H7 (cell line): ENCODE measurements at regions not wholly inside any gene's neighbourhood (a gene's known extent, or its start where the extent isn't known, plus 50 kb on each side); places are given as distances from the start of the nearest gene placed in this dataset.

Experiments
- DNase-seq: peaks from one replicate; pipeline ENCODE4 v3.0.0; 2012
- H3K27me3 ChIP-seq: 2 replicates; pipeline ENCODE4 v1.6.0; 2011; ENCODE audit warnings: mild to moderate bottlenecking, low read length; ENCODE audit not compliant: control insufficient read depth, insufficient read depth
- H3K36me3 ChIP-seq: replicated peaks from 2 replicates; pipeline ENCODE4 v1.5.1; 2011; ENCODE audit warnings: low read length; ENCODE audit not compliant: control insufficient read depth, insufficient read depth
- H3K4me3 ChIP-seq: 2 replicates; pipeline ENCODE4 v1.5.1; 2011; ENCODE audit warnings: low read depth, mild to moderate bottlenecking, control low read depth, low read length, moderate library complexity; ENCODE audit not compliant: insufficient read depth

DNA sequence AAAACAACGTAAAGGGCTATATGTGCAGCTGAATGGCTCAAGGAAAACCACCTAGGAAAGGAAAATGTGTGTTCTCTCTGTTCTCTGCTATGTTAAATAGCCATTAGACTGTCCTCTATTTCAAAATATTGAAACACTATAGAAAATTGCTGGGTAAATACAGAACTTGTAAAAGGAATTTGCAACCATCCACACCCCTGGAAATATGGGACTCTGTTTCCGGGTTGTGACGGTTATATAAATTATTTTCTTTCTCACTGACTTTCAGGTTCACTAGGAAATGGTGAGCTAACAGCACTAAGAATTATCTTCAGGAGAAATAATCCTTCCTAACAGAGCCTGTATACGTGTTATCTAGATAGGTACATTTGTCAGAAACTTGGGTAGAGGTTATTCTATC is 161.0 kb upstream of the DKK2 start:
- DNase-seq: no peak
- no peak overlapping the region for H3K4me3 ChIP-seq
- H3K27me3 ChIP-seq: no peaks in the 10 kb centered on the region
- no peaks in the 10 kb centered on the region for H3K36me3 ChIP-seq

DNA sequence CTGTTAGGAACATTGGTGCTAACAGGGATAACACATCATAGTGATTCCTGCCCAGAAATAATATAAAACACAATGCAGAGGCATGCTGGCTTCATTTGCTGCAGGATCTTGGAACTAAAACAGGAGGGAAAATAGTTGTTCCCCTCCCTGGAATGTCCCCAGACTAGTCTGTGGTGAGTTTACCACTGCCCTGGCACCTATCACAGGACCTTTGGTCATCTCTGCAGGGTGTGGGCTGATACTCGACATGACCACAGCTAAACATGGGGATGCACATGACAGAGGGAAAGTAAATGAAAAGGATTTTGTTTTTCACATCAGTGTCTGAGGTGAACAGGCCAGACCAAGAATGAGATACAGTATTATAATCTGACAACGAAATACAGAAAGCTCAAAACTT is 160.2 kb upstream of the DKK2 start:
- DNase-seq: no peak
- Histone ChIP-seq H3K27me3 (no peaks in the 10 kb centered on the region), H3K36me3 (no peaks in the 10 kb centered on the region), H3K4me3 (no peak overlapping the region)

DNA sequence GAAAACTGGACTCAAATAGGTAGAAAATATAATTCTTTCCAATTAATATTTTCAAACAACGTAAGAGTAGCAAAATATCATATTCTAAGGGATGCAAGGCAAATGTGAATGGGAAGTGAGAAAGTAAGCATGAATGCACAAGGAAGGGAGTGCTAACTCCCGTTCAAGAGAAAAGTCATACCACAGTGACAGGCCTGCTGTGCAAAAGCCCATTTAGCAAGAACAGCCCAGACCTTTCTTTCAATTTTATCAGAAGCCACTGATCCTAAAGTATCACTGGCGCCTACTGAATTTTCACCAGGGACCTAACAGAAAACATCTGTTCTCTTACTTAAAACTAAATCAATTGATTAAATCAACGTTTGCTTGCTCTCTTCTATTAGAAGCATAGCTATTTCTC is 157.9 kb upstream of the DKK2 start:
- no peak for DNase-seq
- no peaks in the 10 kb centered on the region for H3K36me3 ChIP-seq
- H3K27me3 ChIP-seq: no peaks in the 10 kb centered on the region
- no peak overlapping the region for H3K4me3 ChIP-seq

DNA sequence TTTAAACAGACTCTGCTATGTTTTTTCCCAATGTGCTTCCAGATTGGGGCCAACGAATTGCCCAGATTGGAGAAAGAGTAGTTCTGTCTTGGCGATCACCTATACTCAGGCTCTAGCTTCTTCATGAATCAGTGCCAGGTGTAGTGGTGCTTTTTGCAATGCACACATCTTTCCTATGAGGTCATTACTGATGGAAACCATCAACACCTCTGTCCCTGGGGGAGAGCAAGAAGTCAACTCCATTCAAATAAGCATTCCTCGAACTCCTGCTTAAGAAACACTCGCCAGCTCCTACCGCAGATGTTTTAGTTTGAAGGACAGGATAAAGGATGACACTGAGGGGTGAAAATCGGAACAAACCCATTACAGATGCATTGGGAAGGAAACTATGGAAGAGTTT is 156.5 kb upstream of the DKK2 start:
- H3K4me3 ChIP-seq: no peak overlapping the region
- H3K36me3 ChIP-seq: no peaks in the 10 kb centered on the region
- DNase-seq: no peak
- no peaks in the 10 kb centered on the region for H3K27me3 ChIP-seq

DNA sequence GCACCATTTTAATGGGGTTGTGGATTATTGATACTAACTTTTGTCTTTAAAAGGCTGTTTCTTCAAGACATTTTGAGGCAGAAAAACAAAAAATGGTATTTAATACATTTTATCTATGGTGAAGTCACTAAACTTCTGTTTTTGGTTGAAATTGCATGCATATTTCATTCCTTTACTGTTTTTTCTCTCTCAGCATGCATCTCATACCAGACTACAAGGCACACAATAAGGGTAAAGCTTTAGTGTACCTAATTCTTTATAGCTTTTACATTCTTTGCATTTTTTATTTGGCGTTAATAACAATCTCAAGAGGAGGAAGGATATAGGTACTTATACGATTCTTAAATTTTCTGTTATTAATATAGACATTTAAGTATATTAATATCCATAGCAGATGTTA is 151.0 kb upstream of the DKK2 start:
- no peak for DNase-seq
- no peaks in the 10 kb centered on the region for H3K27me3 ChIP-seq
- no peak overlapping the region for H3K4me3 ChIP-seq
- no peaks in the 10 kb centered on the region for H3K36me3 ChIP-seq

DNA sequence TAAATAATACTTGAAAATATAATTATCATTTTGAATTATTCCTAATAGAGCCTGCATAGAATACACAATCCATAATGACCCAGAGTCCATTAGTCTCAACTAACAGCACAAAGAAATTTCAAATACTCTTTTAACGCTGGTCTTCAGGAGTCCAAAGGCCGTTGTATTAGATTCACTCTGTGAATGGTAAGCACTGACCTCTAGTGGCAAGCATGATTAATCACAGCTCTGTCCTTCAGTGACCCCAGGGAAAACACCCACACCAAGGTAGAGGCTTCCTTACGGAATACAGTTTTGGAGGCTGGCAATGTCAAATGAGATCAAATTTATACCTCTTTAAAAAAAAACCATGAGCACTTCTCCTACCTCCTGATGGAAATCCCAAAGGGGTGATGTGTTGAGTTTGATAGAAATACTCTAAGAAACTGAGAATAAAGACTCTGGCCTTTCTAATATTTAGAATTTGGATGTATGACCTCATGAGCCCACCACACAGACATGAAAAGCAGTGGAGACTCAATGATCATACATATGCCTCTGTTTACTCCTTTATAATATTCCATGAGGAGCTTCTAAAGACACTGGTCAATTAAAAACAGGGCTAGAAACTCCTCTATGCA is 147.2 kb upstream of the DKK2 start:
- H3K4me3 ChIP-seq: no peak overlapping the region
- H3K36me3 ChIP-seq: no peaks in the 10 kb centered on the region
- DNase-seq: peak; percentile 8
- H3K27me3 ChIP-seq: no peaks in the 10 kb centered on the region

DNA sequence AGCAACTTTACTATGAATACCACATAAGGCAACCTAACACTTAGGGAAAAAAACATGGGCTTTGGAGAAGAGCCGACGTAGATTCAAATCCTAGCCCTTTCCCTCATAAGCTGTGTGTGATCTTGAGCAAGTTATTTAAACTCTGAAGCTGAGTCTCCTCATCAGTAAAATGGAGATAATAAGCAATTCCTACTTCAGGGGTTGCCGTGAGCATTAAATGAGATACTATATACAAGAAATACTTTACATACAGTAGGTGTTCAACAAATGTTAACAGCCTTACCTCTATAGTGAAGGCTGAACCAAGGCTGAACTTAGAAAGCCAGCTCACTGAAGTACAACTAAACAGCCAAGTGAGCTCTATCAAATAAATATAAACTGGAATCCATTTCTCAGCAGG is 146.2 kb upstream of the DKK2 start:
- no peak for DNase-seq
- Histone ChIP-seq H3K36me3 (no peaks in the 10 kb centered on the region), H3K4me3 (no peak overlapping the region), H3K27me3 (no peaks in the 10 kb centered on the region)

DNA sequence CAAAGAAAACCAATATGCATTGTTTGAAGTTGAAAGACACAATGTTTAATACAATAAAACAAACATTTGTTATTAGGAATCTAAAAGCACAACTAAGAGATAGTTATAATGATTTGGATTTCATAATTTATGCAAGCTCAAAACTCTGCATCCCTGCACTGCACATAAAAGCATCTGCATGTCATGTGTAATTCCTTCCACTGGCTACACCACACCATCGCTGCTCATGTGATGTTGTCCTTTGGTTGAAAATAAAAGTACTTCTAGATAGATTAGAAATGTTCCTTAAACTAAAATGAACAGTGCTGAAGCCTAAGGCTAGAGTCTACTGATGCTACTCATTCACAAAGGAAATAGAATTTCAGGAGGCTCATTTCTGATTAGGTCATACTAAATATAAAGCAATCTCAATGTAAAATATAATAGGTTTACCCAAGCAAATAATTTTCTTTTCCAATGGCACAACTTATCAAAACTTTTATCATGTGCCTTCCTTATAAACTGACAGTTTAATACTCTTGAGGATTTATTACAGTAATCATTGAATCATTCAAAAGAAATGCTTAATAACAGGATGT is 130.8 kb upstream of the DKK2 start:
- DNase-seq: no peak

DNA sequence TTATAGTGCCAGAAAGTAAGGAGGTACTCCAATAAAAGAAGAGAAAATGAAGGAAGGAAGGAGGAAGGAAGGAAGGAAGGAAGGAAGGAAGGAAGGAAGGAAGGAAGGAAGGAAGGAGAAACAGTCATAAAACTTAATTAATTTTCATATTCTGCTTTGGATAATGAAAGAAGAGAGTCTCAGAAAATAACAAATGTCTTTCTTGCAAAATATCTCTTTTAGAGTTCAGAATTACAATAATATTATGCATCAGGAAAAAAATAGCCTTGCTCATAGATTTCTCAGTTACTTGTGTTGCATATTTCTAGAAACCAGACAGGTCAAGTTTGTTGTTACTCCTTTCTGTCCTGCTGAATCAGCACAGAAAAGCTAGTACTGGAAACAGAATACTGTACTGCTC is 130.1 kb upstream of the DKK2 start:
- Histone ChIP-seq H3K27me3 (no peaks in the 10 kb centered on the region), H3K36me3 (no peaks in the 10 kb centered on the region), H3K4me3 (no peak overlapping the region)
- no peak for DNase-seq

More for the DNA sequence above, 130.8 kb upstream of the DKK2 start:
- H3K36me3 ChIP-seq: no peaks in the 10 kb centered on the region
- no peaks in the 10 kb centered on the region for H3K27me3 ChIP-seq
- no peak overlapping the region for H3K4me3 ChIP-seq

DNA sequence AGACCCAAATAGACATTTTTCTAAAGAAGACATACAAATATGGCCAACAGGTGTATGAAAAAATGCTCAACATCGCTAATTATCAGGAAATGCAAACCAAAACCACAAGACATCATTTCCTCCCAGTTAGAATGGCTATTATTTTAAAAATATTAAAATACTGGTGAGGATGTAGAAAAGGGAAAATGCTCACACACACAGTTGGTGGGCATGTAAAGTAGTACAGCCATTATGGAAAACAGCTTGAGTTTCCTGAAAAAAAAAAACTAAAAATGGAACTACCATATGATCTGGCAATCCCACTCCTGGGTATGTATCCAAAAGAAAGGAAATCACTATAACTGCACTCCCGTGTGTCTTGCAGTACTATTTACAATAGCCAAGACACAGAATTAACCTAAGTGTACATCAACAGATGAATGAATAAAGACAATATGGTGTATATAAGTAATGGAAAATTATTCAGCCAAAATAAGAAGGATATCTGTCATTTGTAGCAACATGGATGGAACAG is 128.9 kb upstream of the DKK2 start:
- Histone ChIP-seq H3K27me3 (no peaks in the 10 kb centered on the region), H3K4me3 (no peak overlapping the region), H3K36me3 (no peaks in the 10 kb centered on the region)
- no peak for DNase-seq

DNA sequence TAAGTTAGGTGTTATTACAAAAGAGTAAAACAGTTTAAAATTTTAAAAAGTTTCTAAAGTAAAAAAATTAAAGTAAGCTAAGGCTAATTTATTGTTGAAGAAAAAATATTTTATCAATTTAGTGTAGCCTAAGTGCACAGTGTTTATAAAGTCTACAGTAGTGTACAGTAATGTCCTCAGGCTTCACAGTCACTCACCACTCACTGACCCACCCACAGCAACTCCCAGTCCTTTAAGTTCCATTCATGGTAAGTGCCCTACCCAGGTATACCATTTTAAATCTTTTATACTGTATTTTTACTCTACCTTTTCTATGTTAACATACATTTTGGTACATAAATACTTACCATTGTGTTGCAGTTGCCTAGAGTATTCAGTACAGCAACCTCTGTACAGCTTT is 120.3 kb upstream of the DKK2 start:
- Histone ChIP-seq H3K4me3 (no peak overlapping the region), H3K27me3 (no peaks in the 10 kb centered on the region), H3K36me3 (no peaks in the 10 kb centered on the region)
- DNase-seq: no peak

DNA sequence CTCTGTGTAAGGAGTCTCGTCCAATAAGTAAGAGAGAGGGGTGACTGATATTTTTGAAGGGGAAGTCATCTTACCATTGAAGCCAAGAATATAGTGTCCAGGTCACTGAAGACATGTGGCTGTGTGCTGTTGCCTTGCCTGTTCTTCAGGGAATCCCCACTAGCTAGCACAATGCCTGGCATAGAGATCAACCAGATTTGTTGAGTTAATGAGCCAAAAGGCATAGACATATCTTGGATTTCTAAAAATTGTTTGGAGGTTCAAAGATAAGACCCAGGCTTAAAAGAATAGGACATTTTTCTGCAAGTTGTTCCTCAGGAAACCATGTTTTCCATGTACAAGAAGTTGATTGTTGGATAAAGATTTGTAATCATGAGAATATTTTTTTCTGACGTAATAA is 119.3 kb upstream of the DKK2 start:
- H3K27me3 ChIP-seq: no peaks in the 10 kb centered on the region
- DNase-seq: no peak
- no peaks in the 10 kb centered on the region for H3K36me3 ChIP-seq
- no peak overlapping the region for H3K4me3 ChIP-seq

DNA sequence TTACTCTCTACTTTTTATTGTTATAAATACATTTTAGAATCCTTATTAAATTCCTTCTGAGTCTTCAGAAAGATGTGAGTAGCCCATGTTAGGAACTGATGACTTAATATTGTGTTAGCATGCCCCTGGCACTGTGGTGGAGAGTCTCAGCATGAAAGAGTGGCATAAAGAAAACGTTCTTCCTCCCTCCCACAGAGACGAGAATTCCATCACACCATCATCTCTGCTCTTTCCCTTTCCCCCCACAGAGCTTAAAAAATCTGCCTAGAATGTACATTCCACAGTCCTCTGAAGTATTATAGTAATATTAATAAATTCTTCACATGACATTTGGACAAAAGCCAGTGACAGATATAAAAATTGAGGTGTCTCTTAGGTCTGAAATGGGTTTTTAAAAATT is 117.8 kb upstream of the DKK2 start:
- no peak for DNase-seq
- no peaks in the 10 kb centered on the region for H3K36me3 ChIP-seq
- H3K27me3 ChIP-seq: no peaks in the 10 kb centered on the region
- no peak overlapping the region for H3K4me3 ChIP-seq

DNA sequence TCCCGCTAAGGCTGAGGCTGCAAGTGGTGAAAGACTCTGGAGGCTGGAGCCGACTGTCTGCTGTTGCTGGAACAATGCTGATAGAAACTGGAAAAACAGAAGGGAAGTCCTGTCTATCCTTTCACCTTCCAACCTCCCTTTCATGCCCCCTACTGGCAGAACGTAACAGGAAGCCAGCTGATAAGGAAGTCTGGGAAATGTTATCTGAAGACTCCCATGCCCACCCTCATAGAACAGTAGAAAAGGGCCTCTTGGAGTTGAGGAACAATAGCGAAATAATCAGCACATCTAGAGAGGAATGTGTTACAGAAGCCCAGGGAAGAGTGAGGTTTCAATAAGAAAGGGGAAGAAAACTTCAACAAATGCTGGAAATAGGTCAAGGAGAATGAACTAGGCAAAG is 117.1 kb upstream of the DKK2 start:
- no peak overlapping the region for H3K4me3 ChIP-seq
- peak; percentile 12 for DNase-seq
- H3K36me3 ChIP-seq: no peaks in the 10 kb centered on the region
- no peaks in the 10 kb centered on the region for H3K27me3 ChIP-seq

DNA sequence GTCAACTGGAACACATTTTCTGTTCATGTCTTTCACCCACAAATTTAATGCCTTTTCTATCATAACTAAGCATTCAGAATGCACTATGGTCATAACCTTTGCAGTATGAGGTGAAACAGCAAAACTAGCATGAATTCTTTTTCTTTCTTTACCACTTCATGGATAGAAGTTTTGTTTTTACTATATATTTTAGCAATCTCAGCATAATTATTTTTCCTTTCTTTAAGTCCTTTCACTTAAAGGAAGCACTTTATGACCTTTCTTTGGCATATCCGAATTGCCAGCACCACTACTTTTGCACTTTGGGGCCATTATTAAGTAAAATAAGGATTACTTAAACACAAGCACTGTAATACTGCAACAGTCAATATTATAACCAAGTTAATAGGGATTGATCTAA is 115.1 kb upstream of the DKK2 start:
- H3K4me3 ChIP-seq: no peak overlapping the region
- H3K27me3 ChIP-seq: no peaks in the 10 kb centered on the region
- H3K36me3 ChIP-seq: no peaks in the 10 kb centered on the region
- no peak for DNase-seq

DNA sequence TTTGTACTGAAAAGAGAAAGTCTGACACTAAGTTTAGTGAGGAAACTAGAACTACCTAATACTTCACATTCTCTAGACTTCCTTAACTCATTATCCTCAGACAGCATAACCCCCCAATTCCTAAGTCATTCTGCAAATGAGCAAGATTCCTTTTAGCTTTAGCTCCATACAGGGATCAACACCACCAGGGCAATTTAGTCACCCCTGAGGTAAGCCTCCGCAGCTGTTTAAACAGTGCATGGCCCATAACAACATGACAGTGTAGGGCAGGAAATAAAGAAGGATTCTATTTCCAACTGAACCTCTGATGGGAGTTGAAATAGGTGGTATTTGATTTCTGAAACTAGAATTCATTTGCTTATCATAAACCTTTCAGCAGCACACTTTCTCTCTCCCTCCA is 112.8 kb upstream of the DKK2 start:
- no peaks in the 10 kb centered on the region for H3K36me3 ChIP-seq
- no peak overlapping the region for H3K4me3 ChIP-seq
- DNase-seq: no peak
- H3K27me3 ChIP-seq: no peaks in the 10 kb centered on the region
